ENCODE measurements at regions not wholly inside any gene's neighbourhood (a gene's known extent, or its start where the extent isn't known, plus 50 kb on each side); places are given as distances from the start of the nearest gene placed in this dataset.

DNA sequence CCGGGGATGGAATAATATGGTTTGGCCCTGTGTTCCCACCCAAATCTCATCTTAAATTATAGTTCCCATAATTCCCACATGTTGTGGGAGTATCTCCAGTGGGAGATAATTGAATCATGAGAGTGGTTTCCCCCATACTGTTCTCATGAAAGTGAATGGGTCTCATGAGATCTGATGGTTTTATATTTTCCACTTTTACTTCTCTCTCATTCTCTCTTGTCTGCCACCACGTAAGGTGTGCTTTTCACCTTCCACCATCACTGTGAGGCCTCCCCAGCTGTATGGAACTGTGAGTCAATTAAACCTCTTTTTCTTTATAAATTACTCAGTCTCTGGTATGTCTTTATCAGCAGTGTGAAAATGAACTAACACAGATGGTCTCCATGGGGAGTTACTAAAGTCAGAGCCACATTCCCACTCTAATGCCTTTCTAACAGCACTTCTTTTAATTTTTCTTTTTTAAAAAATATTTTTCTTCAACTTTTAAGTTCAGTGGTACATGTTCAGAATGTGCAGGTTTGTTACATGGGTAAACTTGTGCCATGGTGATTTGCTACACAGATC is 306.6 kb downstream of the DTHD1 start:
- TF ChIP-seq ZNF316 (IDR thresholded peaks at IDR 0.05) (no peak), ETS2 (tag; IDR thresholded peaks at IDR 0.05; ENCODE audit: borderline replicate concordance, poor library complexity, severe bottlenecking) (no peak), PRPF4 (IDR thresholded peaks at IDR 0.05; ENCODE audit: insufficient read depth, low read depth, low read length, poor library complexity, severe bottlenecking) (no peak), ZBTB17 (CRISPR knock-in tag; IDR thresholded peaks at IDR 0.05) (no peak), MCM3 (IDR thresholded peaks at IDR 0.05) (no peak), CAMTA2 (CRISPR knock-in tag; conservative IDR thresholded peaks at IDR 0.05) (no peak), CBFB (CRISPR knock-in tag; IDR thresholded peaks at IDR 0.05) (no peak), C11orf30 (IDR thresholded peaks at IDR 0.05; ENCODE audit: low read depth) (no peak), FOXK1 (CRISPR knock-in tag; IDR thresholded peaks at IDR 0.05; ENCODE audit: borderline replicate concordance) (no peak), ZNF282 (CRISPR knock-in tag; IDR thresholded peaks at IDR 0.05) (no peak), PHF8 (IDR thresholded peaks at IDR 0.05; ENCODE audit: borderline replicate concordance, low read length) (no peak), GATA2 (CRISPR knock-in tag; IDR thresholded peaks at IDR 0.05) (no peak), HDAC6 (IDR thresholded peaks at IDR 0.05; ENCODE audit: low read depth, low read length) (no peak), MAFG (tag; conservative IDR thresholded peaks at IDR 0.05) (no peak), JUNB (CRISPR knock-in tag; conservative IDR thresholded peaks at IDR 0.05) (no peak), ZNF184 (CRISPR knock-in tag; IDR thresholded peaks at IDR 0.05) (no peak), ZNF76 (CRISPR knock-in tag; IDR thresholded peaks at IDR 0.05; ENCODE audit: borderline replicate concordance) (no peak)
- Histone ChIP-seq H2AFZ (ENCODE audit: low read depth, low read length) (no peak overlapping the region), H3K4me3 (no peak overlapping the region), H3K79me2 (ENCODE audit: control insufficient read depth, insufficient read depth, low read length) (no peaks in the 10 kb centered on the region), H3K36me3 (ENCODE audit: control insufficient read depth, insufficient read depth, low read length) (no peaks in the 10 kb centered on the region), H3K9me3 (replicated peaks; ENCODE audit: control insufficient read depth, insufficient read depth, low read depth, low read length) (no peaks in the 10 kb centered on the region), H3K9ac (ENCODE audit: insufficient read depth in 1 of 2, low read depth in 2 of 2, low read length in 2 of 2) (no peak overlapping the region), H3K9me1 (ENCODE audit: control insufficient read depth, insufficient read depth, low read length) (no peaks in the 10 kb centered on the region), H4K20me1 (replicated peaks; ENCODE audit: control insufficient read depth, insufficient read depth, low read length) (no peaks in the 10 kb centered on the region), H3K27me3 (ENCODE audit: control insufficient read depth in 2 of 2, insufficient read depth in 2 of 2, low read length in 2 of 2) (no peaks in the 10 kb centered on the region), H3K4me2 (ENCODE audit: insufficient read depth, low read length) (no peak overlapping the region), H3K4me1 (replicated peaks in 1 of 2; ENCODE audit: control insufficient read depth in 2 of 2, insufficient read depth in 2 of 2, low read length in 2 of 2) (no peaks in the 10 kb centered on the region), H3K27ac (ENCODE audit: extremely low read depth, low read depth, low read length) (no peak overlapping the region)
- WGBS (ENCODE audit: insufficient coverage, low coverage, missing lambda C conversion rate) = 30% methylated on average over 1 of the region's 2 CpGs
- in situ Hi-C loops (cut with MboI) (no loop called here), intact Hi-C loops (cut with micrococcal nuclease) (no loop called here)
- ATAC-seq (no peak), FAIRE-seq (no peak), DNase-seq (ENCODE audit: extremely low read depth in 1 of 4, low spot score in 3 of 4) (no peak)
- ChIA-PET CTCF (ENCODE audit: low intra/inter-chr PET ratio) (no interaction called here), POLR2A (no interaction called here)
- no TSS peak for BruUV-seq (replicated peaks)
